ENCODE measurements at regions not wholly inside any gene's neighbourhood (a gene's known extent, or its start where the extent isn't known, plus 50 kb on each side); places are given as distances from the start of the nearest gene placed in this dataset.

DNA sequence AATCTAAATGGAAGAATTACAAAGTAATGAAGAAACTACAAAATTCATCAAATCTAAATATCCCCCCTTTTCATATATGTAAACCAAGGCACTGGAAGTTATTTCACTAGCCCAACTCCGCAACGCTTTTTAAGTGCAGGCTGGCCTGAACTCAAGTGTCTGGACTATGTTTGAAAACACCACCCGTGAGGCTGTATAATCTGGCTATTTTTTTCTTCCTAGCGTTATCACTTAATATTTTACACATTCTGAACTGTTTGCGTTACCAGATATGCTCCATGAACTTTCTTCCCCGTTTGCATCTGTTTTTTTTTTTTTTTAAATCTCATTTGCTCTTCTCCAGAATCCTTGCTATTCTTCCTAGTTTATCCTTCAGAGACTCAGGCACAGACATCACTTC, 619.5 kb upstream of the CBLB start:
- Histone ChIP-seq H3K9ac (ENCODE audit: insufficient read length, low read depth) (no peak overlapping the region), H3K4me3 (ENCODE audit: insufficient read length, low read depth) (no peak overlapping the region), H3K9me3 (ENCODE audit: insufficient read depth, low read length) (no peaks in the 10 kb centered on the region), H3K36me3 (ENCODE audit: insufficient read depth, insufficient read length, low read length) (no peaks in the 10 kb centered on the region), H3K4me1 (ENCODE audit: insufficient read depth, insufficient read length) (no peaks in the 10 kb centered on the region), H3K27me3 (ENCODE audit: insufficient read depth, insufficient read length) (no peaks in the 10 kb centered on the region)
- DNase-seq (ENCODE audit: low read depth, low spot score) = no peak
- TF ChIP-seq YY1 (IDR thresholded peaks at IDR 0.05; ENCODE audit: insufficient read depth, insufficient read length) = no peak
- TF ChIP-seq SUZ12 (IDR thresholded peaks at IDR 0.05; ENCODE audit: extremely low read depth, insufficient read depth, insufficient read length) = no peak
- TF ChIP-seq ZNF274 (IDR thresholded peaks at IDR 0.05; ENCODE audit: low read depth, low read length) = no peak

- Histone ChIP-seq H3K9ac (ENCODE audit: insufficient read length, low read depth) (no peak overlapping the region), H3K27me3 (ENCODE audit: insufficient read depth, insufficient read length) (no peaks in the 10 kb centered on the region), H3K9me3 (ENCODE audit: insufficient read depth, low read length) (no peaks in the 10 kb centered on the region), H3K36me3 (ENCODE audit: insufficient read depth, insufficient read length, low read length) (no peaks in the 10 kb centered on the region), H3K4me1 (ENCODE audit: insufficient read depth, insufficient read length) (no peaks in the 10 kb centered on the region), H3K4me3 (ENCODE audit: insufficient read length, low read depth) (no peak overlapping the region)
- no peak for DNase-seq (ENCODE audit: low read depth, low spot score)
- TF ChIP-seq YY1 (IDR thresholded peaks at IDR 0.05; ENCODE audit: insufficient read depth, insufficient read length) = no peak
- TF ChIP-seq ZNF274 (IDR thresholded peaks at IDR 0.05; ENCODE audit: low read depth, low read length) = no peak
- no peak for TF ChIP-seq SUZ12 (IDR thresholded peaks at IDR 0.05; ENCODE audit: extremely low read depth, insufficient read depth, insufficient read length)
Measured at GRCh38 chr3:106491796-106492195, 623.0 kb upstream of the CBLB start.

- H3K9ac ChIP-seq (ENCODE audit: insufficient read length, low read depth) = no peak overlapping the region
- no peak for DNase-seq (ENCODE audit: low read depth, low spot score)
- no peaks in the 10 kb centered on the region for H3K9me3 ChIP-seq (ENCODE audit: insufficient read depth, low read length)
- TF ChIP-seq YY1 (IDR thresholded peaks at IDR 0.05; ENCODE audit: insufficient read depth, insufficient read length) = no peak
- TF ChIP-seq ZNF274 (IDR thresholded peaks at IDR 0.05; ENCODE audit: low read depth, low read length) = no peak
- no peak for TF ChIP-seq SUZ12 (IDR thresholded peaks at IDR 0.05; ENCODE audit: extremely low read depth, insufficient read depth, insufficient read length)
- H3K4me1 ChIP-seq (ENCODE audit: insufficient read depth, insufficient read length) = no peaks in the 10 kb centered on the region
- no peaks in the 10 kb centered on the region for H3K36me3 ChIP-seq (ENCODE audit: insufficient read depth, insufficient read length, low read length)
- H3K4me3 ChIP-seq (ENCODE audit: insufficient read length, low read depth) = no peak overlapping the region
- no peaks in the 10 kb centered on the region for H3K27me3 ChIP-seq (ENCODE audit: insufficient read depth, insufficient read length)
Measured at GRCh38 chr3:106508331-106508893, 639.6 kb upstream of the CBLB start.

DNA sequence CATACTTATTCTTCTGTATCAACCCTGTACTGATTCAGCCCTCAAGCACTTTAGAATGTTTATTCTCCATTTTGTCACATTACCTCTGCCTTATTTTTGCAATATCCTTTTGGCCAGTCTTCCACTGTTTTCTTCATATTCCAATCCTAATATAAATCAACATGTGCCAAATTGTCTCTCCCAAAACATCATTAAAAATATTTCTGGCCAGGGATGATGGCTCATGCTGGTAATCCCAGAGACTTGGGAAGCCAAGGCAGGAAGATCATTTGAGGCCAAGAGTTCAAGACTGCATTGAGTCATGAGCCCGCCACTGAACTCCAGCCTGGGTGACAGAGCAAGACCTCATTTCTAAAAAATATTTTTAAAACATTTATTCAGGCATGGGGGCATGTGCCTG, 641.4 kb upstream of the CBLB start:
- no peaks in the 10 kb centered on the region for H3K9me3 ChIP-seq (ENCODE audit: insufficient read depth, low read length)
- no peak overlapping the region for H3K4me3 ChIP-seq (ENCODE audit: insufficient read length, low read depth)
- no peaks in the 10 kb centered on the region for H3K36me3 ChIP-seq (ENCODE audit: insufficient read depth, insufficient read length, low read length)
- no peak overlapping the region for H3K9ac ChIP-seq (ENCODE audit: insufficient read length, low read depth)
- DNase-seq (ENCODE audit: low read depth, low spot score) = no peak
- no peaks in the 10 kb centered on the region for H3K27me3 ChIP-seq (ENCODE audit: insufficient read depth, insufficient read length)
- no peak for TF ChIP-seq ZNF274 (IDR thresholded peaks at IDR 0.05; ENCODE audit: low read depth, low read length)
- no peak for TF ChIP-seq SUZ12 (IDR thresholded peaks at IDR 0.05; ENCODE audit: extremely low read depth, insufficient read depth, insufficient read length)
- no peak for TF ChIP-seq YY1 (IDR thresholded peaks at IDR 0.05; ENCODE audit: insufficient read depth, insufficient read length)
- no peaks in the 10 kb centered on the region for H3K4me1 ChIP-seq (ENCODE audit: insufficient read depth, insufficient read length)

DNA sequence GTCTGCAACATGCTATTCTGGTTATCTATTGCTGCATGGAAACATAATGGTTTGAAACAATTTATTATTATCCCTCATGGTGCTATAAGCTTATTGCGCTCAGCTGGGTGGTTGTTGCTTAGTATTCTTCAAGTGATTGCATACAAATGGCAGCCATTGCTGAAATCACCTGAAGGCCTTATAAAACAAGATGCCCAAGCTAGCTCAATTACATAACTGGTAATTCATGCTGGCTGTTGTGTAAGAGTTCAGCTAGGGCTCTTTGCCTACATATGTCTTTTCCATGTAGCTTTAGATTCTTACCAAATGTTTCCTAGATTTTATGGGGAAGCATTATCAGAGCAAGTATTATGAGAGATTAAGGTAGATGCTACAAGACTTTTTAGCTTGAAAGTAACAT, 644.0 kb upstream of the CBLB start:
- Histone ChIP-seq H3K4me3 (ENCODE audit: insufficient read length, low read depth) (no peak overlapping the region), H3K27me3 (ENCODE audit: insufficient read depth, insufficient read length) (no peaks in the 10 kb centered on the region), H3K9ac (ENCODE audit: insufficient read length, low read depth) (no peak overlapping the region), H3K9me3 (ENCODE audit: insufficient read depth, low read length) (no peaks in the 10 kb centered on the region), H3K4me1 (ENCODE audit: insufficient read depth, insufficient read length) (no peaks in the 10 kb centered on the region), H3K36me3 (ENCODE audit: insufficient read depth, insufficient read length, low read length) (no peaks in the 10 kb centered on the region)
- no peak for DNase-seq (ENCODE audit: low read depth, low spot score)
- TF ChIP-seq SUZ12 (IDR thresholded peaks at IDR 0.05; ENCODE audit: extremely low read depth, insufficient read depth, insufficient read length) (no peak), ZNF274 (IDR thresholded peaks at IDR 0.05; ENCODE audit: low read depth, low read length) (no peak), YY1 (IDR thresholded peaks at IDR 0.05; ENCODE audit: insufficient read depth, insufficient read length) (no peak)

DNA sequence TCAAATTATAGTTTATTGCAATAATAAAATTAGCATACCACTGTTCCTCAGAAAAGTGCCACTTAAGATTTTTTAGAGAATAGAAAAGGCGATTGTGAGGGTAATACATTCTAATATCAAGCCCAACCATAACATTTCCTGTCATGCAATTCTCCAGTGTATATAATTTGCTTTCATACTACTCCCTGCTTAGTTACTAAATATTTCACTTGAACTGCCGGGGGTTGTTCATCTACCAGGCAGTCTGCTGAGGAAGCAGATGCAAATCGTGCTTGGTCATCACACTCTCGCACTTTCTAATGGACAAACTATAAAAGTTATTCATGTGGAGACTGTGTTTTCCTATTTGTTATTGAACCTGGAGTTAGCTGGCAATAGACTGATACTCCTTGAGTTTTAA, 645.6 kb upstream of the CBLB start:
- Histone ChIP-seq H3K4me3 (ENCODE audit: insufficient read length, low read depth) (no peak overlapping the region), H3K4me1 (ENCODE audit: insufficient read depth, insufficient read length) (no peaks in the 10 kb centered on the region), H3K9me3 (ENCODE audit: insufficient read depth, low read length) (no peaks in the 10 kb centered on the region), H3K27me3 (ENCODE audit: insufficient read depth, insufficient read length) (no peaks in the 10 kb centered on the region), H3K36me3 (ENCODE audit: insufficient read depth, insufficient read length, low read length) (no peaks in the 10 kb centered on the region), H3K9ac (ENCODE audit: insufficient read length, low read depth) (no peak overlapping the region)
- TF ChIP-seq YY1 (IDR thresholded peaks at IDR 0.05; ENCODE audit: insufficient read depth, insufficient read length) (no peak), SUZ12 (IDR thresholded peaks at IDR 0.05; ENCODE audit: extremely low read depth, insufficient read depth, insufficient read length) (no peak), ZNF274 (IDR thresholded peaks at IDR 0.05; ENCODE audit: low read depth, low read length) (no peak)
- DNase-seq (ENCODE audit: low read depth, low spot score) = no peak

DNA sequence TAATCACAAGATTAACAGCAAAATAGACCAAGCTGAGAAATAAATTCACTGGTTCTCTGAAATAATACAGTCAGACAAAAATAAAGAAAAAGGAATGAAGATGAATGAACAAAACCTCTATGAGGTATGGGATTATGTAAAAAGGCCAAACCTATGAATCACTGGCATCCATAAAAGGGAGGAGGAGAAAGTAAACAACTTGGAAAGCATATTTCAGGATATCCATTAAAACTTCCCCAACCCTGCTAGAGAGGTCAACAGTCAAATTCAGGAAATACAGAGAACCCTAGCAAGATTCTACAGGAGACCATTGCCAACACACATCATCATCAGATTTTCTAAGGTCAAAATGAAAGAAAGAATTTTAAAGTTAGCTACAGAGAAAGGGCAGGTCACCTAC, 649.7 kb upstream of the CBLB start:
- Histone ChIP-seq H3K9ac (ENCODE audit: insufficient read length, low read depth) (no peak overlapping the region), H3K4me3 (ENCODE audit: insufficient read length, low read depth) (no peak overlapping the region), H3K9me3 (ENCODE audit: insufficient read depth, low read length) (no peaks in the 10 kb centered on the region), H3K4me1 (ENCODE audit: insufficient read depth, insufficient read length) (no peaks in the 10 kb centered on the region), H3K36me3 (ENCODE audit: insufficient read depth, insufficient read length, low read length) (no peaks in the 10 kb centered on the region), H3K27me3 (ENCODE audit: insufficient read depth, insufficient read length) (no peaks in the 10 kb centered on the region)
- no peak for DNase-seq (ENCODE audit: low read depth, low spot score)
- TF ChIP-seq YY1 (IDR thresholded peaks at IDR 0.05; ENCODE audit: insufficient read depth, insufficient read length) (no peak), SUZ12 (IDR thresholded peaks at IDR 0.05; ENCODE audit: extremely low read depth, insufficient read depth, insufficient read length) (no peak), ZNF274 (IDR thresholded peaks at IDR 0.05; ENCODE audit: low read depth, low read length) (no peak)
